Ovary (tissue), 7 donors: ENCODE measurements at regions not wholly inside any gene's neighbourhood (a gene's known extent, or its start where the extent isn't known, plus 50 kb on each side); places are given as distances from the start of the nearest gene placed in this dataset.

Experiments used
- DNase-seq, 5 donors: peaks; one replicate each; pipeline ENCODE4 v3.0.0-alpha.2; 2019 to 2020
- H3K27ac ChIP-seq, 2 donors: fragments of 200-600 bp; one replicate each; pipeline versions ENCODE4 v1.5.1 to v1.8.0; 2019 to 2022
- H3K27me3 ChIP-seq: fragments of 200-600 bp; one replicate; pipeline ENCODE4 v1.8.0; 2022
- H3K36me3 ChIP-seq: fragments of 200-600 bp; sonication (generic); one replicate; pipeline ENCODE4 v1.5.1; 2019
- H3K4me1 ChIP-seq: one replicate; pipeline ENCODE4 v1.8.1; 2013; ENCODE audit warnings: mild to moderate bottlenecking, moderate library complexity; ENCODE audit not compliant: insufficient read depth
- H3K4me3 ChIP-seq: fragments of 200-600 bp; sonication (generic); one replicate; pipeline ENCODE4 v1.5.1; 2017
- H3K9me3 ChIP-seq, 2 donors: fragments of 200-600 bp in 1 of 2; sonication (generic) in 1 of 2; one replicate each; pipeline versions ENCODE4 v1.5.1 to v1.8.1; 2013 to 2019; ENCODE audit warnings: mild to moderate bottlenecking in 1 of 2, moderate library complexity in 1 of 2
- CTCF ChIP-seq, 3 donors: fragments of 450-650 bp in 2 of 3; fragments of 200-600 bp in 1 of 3; IDR thresholded peaks; one replicate each; pipeline versions ENCODE4 v1.5.1 to v1.8.0; 2016 to 2022; ENCODE audit warnings: antibody characterized with exemption in 3 of 3, mild to moderate bottlenecking in 1 of 3
- EP300 ChIP-seq: sonication (generic); formaldehyde crosslinking; IDR thresholded peaks from one replicate; pipeline ENCODE4 v1.6.1; 2017; ENCODE audit warnings: antibody characterized with exemption
- POLR2A ChIP-seq: fragments of 450-650 bp; IDR thresholded peaks from one replicate; pipeline ENCODE4 v1.6.1; 2017; ENCODE audit warnings: antibody characterized with exemption, mild to moderate bottlenecking, moderate library complexity
- WGBS, 3 donors: extraction: QIAGEN DNeasy Blood & Tissue Kit in 1 of 3; methylation state at CpG; one replicate each; pipeline versions ENCODE4 v1.1.5 to v1.1.7; 2013 to 2017; 5-methylcytosine and 5-hydroxymethylcytosine counted together
- intact Hi-C, 4 donors: fragments of 100-400 bp; cut with DNase I; formaldehyde crosslinking; loops; one replicate each; pipeline versions ENCODE4 v1.11.0 to v1.15.1; 2022 to 2023
- donor health status: DM: no; HTN: no; CAD: no; lungs with moderate emphysema.
- donor health status: DM: no; HTN: no; CAD: no.
- donor health status: Bipolar disorder and iron deficiency.
- donor health status: DM: no; HTN: no; CAD: no.
- donor health status: DM: yes; HTN: yes; CAD: no.

- no peaks in the 10 kb centered on the region for H3K4me1 ChIP-seq
- TF ChIP-seq CTCF (IDR thresholded peaks at IDR 0.05) (no peak), EP300 (no peak), POLR2A (no peak)
- no peak for DNase-seq
- intact Hi-C loops = no loop called here
- H3K4me3 ChIP-seq = no peak overlapping the region
- no peaks in the 10 kb centered on the region for H3K9me3 ChIP-seq
- no peak overlapping the region for H3K27ac ChIP-seq
- H3K36me3 ChIP-seq = no peaks in the 10 kb centered on the region
- H3K27me3 ChIP-seq = no peaks in the 10 kb centered on the region
- 78 to 87% (median 82%) methylated on average over 1 of the region's 1 CpG for WGBS, 3 donors
Observed at GRCh38 chr20:11718474-11719094, 199.1 kb upstream of the BTBD3 start.

GRCh38 chr20:11719153-11719552 lies 198.5 kb upstream of the BTBD3 start:
- no peak overlapping the region for H3K27ac ChIP-seq
- no peaks in the 10 kb centered on the region for H3K9me3 ChIP-seq
- no peak for TF ChIP-seq POLR2A
- no peak for TF ChIP-seq EP300
- no peak for TF ChIP-seq CTCF (IDR thresholded peaks at IDR 0.05)
- DNase-seq = no peak
- no peaks in the 10 kb centered on the region for H3K36me3 ChIP-seq
- H3K4me1 ChIP-seq = no peaks in the 10 kb centered on the region
- H3K27me3 ChIP-seq = no peaks in the 10 kb centered on the region
- WGBS, 3 donors = 36 to 73% (median 60%) methylated on average over 4 of the region's 4 CpGs
- no peak overlapping the region for H3K4me3 ChIP-seq
- intact Hi-C loops = no loop called here

GRCh38 chr20:11721411-11721810 lies 196.3 kb upstream of the BTBD3 start:
- H3K27ac ChIP-seq = no peak overlapping the region
- no peak for TF ChIP-seq CTCF (IDR thresholded peaks at IDR 0.05)
- TF ChIP-seq POLR2A = no peak
- TF ChIP-seq EP300 = no peak
- H3K27me3 ChIP-seq = no peaks in the 10 kb centered on the region
- no peaks in the 10 kb centered on the region for H3K4me1 ChIP-seq
- 53 to 68% (median 68%) methylated on average over 2 of the region's 2 CpGs for WGBS, 3 donors
- intact Hi-C loops = no loop called here
- H3K36me3 ChIP-seq = no peaks in the 10 kb centered on the region
- H3K9me3 ChIP-seq = no peaks in the 10 kb centered on the region
- no peak overlapping the region for H3K4me3 ChIP-seq
- no peak for DNase-seq

- intact Hi-C loops = no loop called here
- Histone ChIP-seq H3K36me3 (no peaks in the 10 kb centered on the region), H3K4me1 (no peaks in the 10 kb centered on the region), H3K27me3 (no peaks in the 10 kb centered on the region), H3K27ac (no peak overlapping the region), H3K9me3 (no peaks in the 10 kb centered on the region), H3K4me3 (no peak overlapping the region)
- no peak for TF ChIP-seq EP300
- TF ChIP-seq POLR2A = no peak
- TF ChIP-seq CTCF (IDR thresholded peaks at IDR 0.05) = no peak
- 70 to 73% (median 72%) methylated on average over 3 of the region's 3 CpGs for WGBS, 3 donors
- no peak for DNase-seq
Observed at GRCh38 chr20:11724097-11724496, 193.6 kb upstream of the BTBD3 start.
